ENCODE measurements at regions not wholly inside any gene's neighbourhood (a gene's known extent, or its start where the extent isn't known, plus 50 kb on each side); places are given as distances from the start of the nearest gene placed in this dataset.
"Not testable (repeated sequence)": the region's sequence is repeated elsewhere in the genome, so short reads cannot be mapped to it uniquely, and the experiment has no call there.

GRCh38 chr1:163983097-163983496 is 575.9 kb upstream of the PBX1 start:
- TF ChIP-seq, protein P1, sequence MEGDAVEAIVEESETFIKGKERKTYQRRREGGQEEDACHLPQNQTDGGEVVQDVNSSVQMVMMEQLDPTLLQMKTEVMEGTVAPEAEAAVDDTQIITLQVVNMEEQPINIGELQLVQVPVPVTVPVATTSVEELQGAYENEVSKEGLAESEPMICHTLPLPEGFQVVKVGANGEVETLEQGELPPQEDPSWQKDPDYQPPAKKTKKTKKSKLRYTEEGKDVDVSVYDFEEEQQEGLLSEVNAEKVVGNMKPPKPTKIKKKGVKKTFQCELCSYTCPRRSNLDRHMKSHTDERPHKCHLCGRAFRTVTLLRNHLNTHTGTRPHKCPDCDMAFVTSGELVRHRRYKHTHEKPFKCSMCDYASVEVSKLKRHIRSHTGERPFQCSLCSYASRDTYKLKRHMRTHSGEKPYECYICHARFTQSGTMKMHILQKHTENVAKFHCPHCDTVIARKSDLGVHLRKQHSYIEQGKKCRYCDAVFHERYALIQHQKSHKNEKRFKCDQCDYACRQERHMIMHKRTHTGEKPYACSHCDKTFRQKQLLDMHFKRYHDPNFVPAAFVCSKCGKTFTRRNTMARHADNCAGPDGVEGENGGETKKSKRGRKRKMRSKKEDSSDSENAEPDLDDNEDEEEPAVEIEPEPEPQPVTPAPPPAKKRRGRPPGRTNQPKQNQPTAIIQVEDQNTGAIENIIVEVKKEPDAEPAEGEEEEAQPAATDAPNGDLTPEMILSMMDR (IDR thresholded peaks at IDR 0.05; ENCODE audit: low read depth, low read length, missing control alignments): no peak
- H3K4me3 ChIP-seq (replicated peaks; ENCODE audit: low read depth, low read length): no peak overlapping the region
- no peak for DNase-seq (ENCODE audit: extremely low read depth, low read depth)

GRCh38 chr1:163985700-163986099 is 573.3 kb upstream of the PBX1 start:
- DNase-seq (ENCODE audit: extremely low read depth, low read depth): no peak
- no peak overlapping the region for H3K4me3 ChIP-seq (replicated peaks; ENCODE audit: low read depth, low read length)
- TF ChIP-seq, protein P1 (IDR thresholded peaks at IDR 0.05; ENCODE audit: low read depth, low read length, missing control alignments): no peak

DNA sequence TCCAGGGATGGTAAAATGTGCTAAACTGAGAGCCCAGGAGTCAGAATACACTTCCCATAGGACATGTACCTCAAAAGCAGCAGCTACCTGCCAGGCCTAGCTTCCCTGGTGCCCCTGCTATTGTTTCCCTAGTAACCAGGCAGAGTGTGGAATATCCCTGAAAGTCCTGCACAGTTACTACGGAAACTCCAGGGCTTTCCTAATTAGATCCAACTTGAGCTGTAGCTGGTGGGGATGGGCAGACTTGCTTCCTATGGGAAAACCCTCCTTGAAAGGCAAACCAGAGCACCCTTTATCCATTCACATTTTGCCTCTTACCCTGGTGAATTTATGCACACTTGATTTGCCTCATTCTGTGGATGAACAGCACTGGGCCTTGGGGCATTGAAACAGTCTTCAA is 559.9 kb upstream of the PBX1 start:
- TF ChIP-seq, protein P1 (IDR thresholded peaks at IDR 0.05; ENCODE audit: low read depth, low read length, missing control alignments): no peak
- no peak for DNase-seq (ENCODE audit: extremely low read depth, low read depth)
- H3K4me3 ChIP-seq (replicated peaks; ENCODE audit: low read depth, low read length): no peak overlapping the region

DNA sequence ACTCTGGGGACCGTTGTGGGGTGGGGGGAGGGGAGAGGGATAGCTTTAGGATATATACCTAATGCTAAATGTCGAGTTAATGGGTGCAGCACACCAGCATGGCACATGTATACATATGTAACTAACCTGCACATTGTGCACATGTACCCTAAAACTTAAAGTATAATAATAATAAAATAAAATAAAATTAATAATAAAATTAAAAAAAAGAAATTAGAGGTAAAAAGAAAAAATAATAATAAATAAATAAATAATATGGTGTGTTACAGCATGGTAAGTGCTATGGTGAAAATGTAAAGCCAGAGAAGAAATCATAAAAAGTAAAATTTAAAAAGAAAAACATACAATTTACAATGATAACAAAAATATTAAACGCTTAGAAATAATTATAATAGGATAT is 552.8 kb upstream of the PBX1 start:
- not testable (repeated sequence) for DNase-seq (ENCODE audit: extremely low read depth, low read depth); H3K4me3 ChIP-seq (replicated peaks; ENCODE audit: low read depth, low read length)

DNA sequence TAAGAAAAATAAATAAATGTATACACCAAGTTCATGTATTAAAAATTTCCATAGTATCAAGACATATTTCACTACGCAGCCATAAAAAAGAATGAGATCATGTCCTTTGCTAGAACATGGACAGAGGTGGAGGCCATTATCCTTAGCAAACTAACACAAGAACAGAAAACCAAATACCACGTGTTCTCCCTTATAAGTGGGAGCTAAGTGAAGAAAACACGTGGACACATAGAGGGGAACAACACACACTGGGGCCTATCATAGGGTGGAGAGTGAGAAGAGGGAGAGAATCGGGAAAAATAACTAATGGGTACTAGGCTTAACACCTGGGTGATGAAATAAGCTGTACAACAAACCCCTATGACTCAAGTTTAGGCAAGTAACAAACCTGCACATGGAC is 552.4 kb upstream of the PBX1 start:
- H3K4me3 ChIP-seq (replicated peaks; ENCODE audit: low read depth, low read length): no peak overlapping the region
- DNase-seq (ENCODE audit: extremely low read depth, low read depth): no peak
- TF ChIP-seq, protein P1 (IDR thresholded peaks at IDR 0.05; ENCODE audit: low read depth, low read length, missing control alignments): no peak

GRCh38 chr1:164017239-164017638 is 541.7 kb upstream of the PBX1 start:
- DNase-seq (ENCODE audit: extremely low read depth, low read depth): no peak
- TF ChIP-seq, protein P1 (IDR thresholded peaks at IDR 0.05; ENCODE audit: low read depth, low read length, missing control alignments): no peak
- H3K4me3 ChIP-seq (replicated peaks; ENCODE audit: low read depth, low read length): no peak overlapping the region

DNA sequence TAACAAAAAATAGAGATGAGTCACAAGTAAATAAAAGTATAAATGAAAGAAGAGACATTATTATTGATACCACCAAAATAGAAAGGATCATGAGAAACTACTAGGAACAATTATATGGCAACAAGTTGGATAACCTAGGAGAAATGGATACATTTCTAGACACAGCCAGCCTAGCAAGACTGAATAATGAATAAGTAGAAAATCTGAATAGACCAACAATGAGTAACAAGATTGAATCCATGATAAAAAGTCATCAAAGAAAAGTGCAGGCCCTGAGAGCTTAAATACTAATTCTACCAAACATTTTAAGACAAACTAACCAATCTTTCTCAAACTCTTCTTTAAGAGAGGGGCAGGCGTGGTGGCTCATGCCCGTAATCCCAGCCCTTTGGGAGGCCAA is 538.6 kb upstream of the PBX1 start:
- no peak for DNase-seq (ENCODE audit: extremely low read depth, low read depth)
- TF ChIP-seq, protein P1 (IDR thresholded peaks at IDR 0.05; ENCODE audit: low read depth, low read length, missing control alignments): no peak
- H3K4me3 ChIP-seq (replicated peaks; ENCODE audit: low read depth, low read length): no peak overlapping the region
